Adrenal gland (tissue), 9 donors: ENCODE measurements at regions not wholly inside any gene's neighbourhood (a gene's known extent, or its start where the extent isn't known, plus 50 kb on each side); places are given as distances from the start of the nearest gene placed in this dataset.

Experiments used
- DNase-seq, 7 donors: peaks; one replicate each; pipeline ENCODE4 v3.0.0-alpha.2; 2019 to 2020
- H3K27ac ChIP-seq, 5 donors: fragments of 200-600 bp; sonication (generic) in 4 of 5; 1 replicate in 3 of 5; 2 replicates in 2 of 5; pipeline versions ENCODE4 v1.5.1 to v1.8.0; 2016 to 2020; ENCODE audit warnings: mild to moderate bottlenecking in 1 of 5
- H3K27me3 ChIP-seq: fragments of 200-600 bp; 2 replicates; pipeline ENCODE4 v1.8.0; 2021
- H3K36me3 ChIP-seq, 2 donors: fragments of 200-600 bp; replicated peaks in 1 of 2; 1 replicate in 1 of 2; 2 replicates in 1 of 2; pipeline versions ENCODE4 v1.5.1 to v1.8.0; 2018 to 2022
- H3K4me1 ChIP-seq, 2 donors: fragments of 200-600 bp; replicated peaks in 1 of 2; 1 replicate in 1 of 2; 2 replicates in 1 of 2; pipeline versions ENCODE4 v1.5.1 to v1.8.0; 2018 to 2021
- H3K4me3 ChIP-seq, 4 donors: fragments of 200-600 bp; sonication (generic) in 3 of 4; one replicate each; pipeline ENCODE4 v1.5.1; 2016 to 2018
- H3K9me3 ChIP-seq, 3 donors: fragments of 200-600 bp; sonication (generic) in 1 of 3; replicated peaks in 1 of 3; 1 replicate in 2 of 3; 2 replicates in 1 of 3; pipeline versions ENCODE4 v1.5.1 to v1.8.0; 2016 to 2021
- CTCF ChIP-seq, 6 experiments: fragments of 450-650 bp in 4 of 6; fragments of 200-600 bp in 2 of 6; sonication (generic) in 1 of 6; IDR thresholded peaks; 1 replicate in 5 of 6; 2 replicates in 1 of 6; pipeline versions ENCODE4 v1.5.1 to v1.8.0; 2016 to 2021; ENCODE audit warnings: antibody characterized with exemption in 6 of 6, mild to moderate bottlenecking in 2 of 6, moderate library complexity in 1 of 6
- POLR2A ChIP-seq, 2 donors: fragments of 450-650 bp; IDR thresholded peaks; one replicate each; pipeline ENCODE4 v1.6.1; 2017; ENCODE audit warnings: antibody characterized with exemption in 2 of 2, mild to moderate bottlenecking in 2 of 2, moderate library complexity in 1 of 2
- WGBS, 4 donors: extraction: QIAGEN DNeasy Blood & Tissue Kit in 2 of 4; methylation state at CpG; one replicate each; pipeline versions ENCODE4 v1.1.5 to v1.1.7; 2013 to 2017; 5-methylcytosine and 5-hydroxymethylcytosine counted together
- intact Hi-C, 2 donors: fragments of 100-400 bp; cut with DNase I; formaldehyde crosslinking; loops; one replicate each; pipeline versions ENCODE4 v1.14.1 to v1.15.0; 2022 to 2023
- donor health status: healthy with polysubstance abuse.
- donor health status: Bipolar disorder and iron deficiency.
- donor health status: DM: yes; HTN: yes; CAD: no.
- donor health status: DM: no; HTN: no; CAD: no.
- donor health status: DM: no; HTN: no; CAD: no.

- Histone ChIP-seq H3K4me3 (no peak overlapping the region), H3K9me3 (no peaks in the 10 kb centered on the region), H3K4me1 (no peaks in the 10 kb centered on the region), H3K27ac (no peak overlapping the region), H3K36me3 (no peaks in the 10 kb centered on the region), H3K27me3 (no peaks in the 10 kb centered on the region)
- TF ChIP-seq POLR2A (IDR thresholded peaks at IDR 0.05) (no peak), CTCF (IDR thresholded peaks at IDR 0.05) (no peak)
- WGBS, 4 donors, result 42 to 47% (median 45%) methylated on average over 1 of the region's 1 CpG
- intact Hi-C loops, result no loop called here
- no peak for DNase-seq
Observed at GRCh38 chr5:120910629-120911028, 446.5 kb downstream of the PRR16 start.

- H3K36me3 ChIP-seq, result no peaks in the 10 kb centered on the region
- 64 to 89% (median 66%) methylated on average over 2 of the region's 2 CpGs for WGBS, 4 donors
- no peak for DNase-seq
- H3K4me3 ChIP-seq, result no peak overlapping the region
- H3K4me1 ChIP-seq, result no peaks in the 10 kb centered on the region
- intact Hi-C loops, result no loop called here
- H3K27me3 ChIP-seq, result no peaks in the 10 kb centered on the region
- TF ChIP-seq POLR2A (IDR thresholded peaks at IDR 0.05), result no peak
- TF ChIP-seq CTCF (IDR thresholded peaks at IDR 0.05), result no peak
- no peak overlapping the region for H3K27ac ChIP-seq
- no peaks in the 10 kb centered on the region for H3K9me3 ChIP-seq
Observed at GRCh38 chr5:120913396-120913795, 449.3 kb downstream of the PRR16 start.

- no peak overlapping the region for H3K4me3 ChIP-seq
- H3K27me3 ChIP-seq, result no peaks in the 10 kb centered on the region
- no peak for TF ChIP-seq POLR2A (IDR thresholded peaks at IDR 0.05)
- no peak for TF ChIP-seq CTCF (IDR thresholded peaks at IDR 0.05)
- H3K4me1 ChIP-seq, result no peaks in the 10 kb centered on the region
- WGBS, 4 donors, result 37 to 73% (median 52%) methylated on average over 1 of the region's 1 CpG
- intact Hi-C loops, result no loop called here
- DNase-seq, result no peak
- H3K9me3 ChIP-seq, result no peaks in the 10 kb centered on the region
- H3K27ac ChIP-seq, result no peak overlapping the region
- no peaks in the 10 kb centered on the region for H3K36me3 ChIP-seq
Observed at GRCh38 chr5:120917214-120917758, 453.2 kb downstream of the PRR16 start.

GRCh38 chr5:120919017-120919416, 454.9 kb downstream of the PRR16 start:
- TF ChIP-seq POLR2A (IDR thresholded peaks at IDR 0.05) (no peak), CTCF (IDR thresholded peaks at IDR 0.05) (no peak)
- Histone ChIP-seq H3K9me3 (no peaks in the 10 kb centered on the region), H3K27ac (no peak overlapping the region), H3K4me1 (no peaks in the 10 kb centered on the region), H3K27me3 (no peaks in the 10 kb centered on the region), H3K4me3 (no peak overlapping the region), H3K36me3 (no peaks in the 10 kb centered on the region)
- no peak for DNase-seq
- intact Hi-C loops, result no loop called here
- 78 to 92% (median 86%) methylated on average over 2 of the region's 2 CpGs for WGBS, 4 donors
